Fibroblast of villous mesenchyme (primary cell): ENCODE measurements at regions not wholly inside any gene's neighbourhood (a gene's known extent, or its start where the extent isn't known, plus 50 kb on each side); places are given as distances from the start of the nearest gene placed in this dataset.

Experiments
- DNase-seq: peaks from one replicate; pipeline ENCODE4 v3.0.0-alpha.2; 2010; ENCODE audit warnings: low read depth
- H3K4me3 ChIP-seq: 2 replicates; pipeline ENCODE4 v1.5.1; 2011; ENCODE audit warnings: low read depth, mild to moderate bottlenecking, low read length
- CTCF ChIP-seq: IDR thresholded peaks from 2 replicates; pipeline ENCODE4 v1.5.1; 2012; ENCODE audit warnings: low read depth, mild to moderate bottlenecking, low read length; ENCODE audit not compliant: insufficient read depth

DNA sequence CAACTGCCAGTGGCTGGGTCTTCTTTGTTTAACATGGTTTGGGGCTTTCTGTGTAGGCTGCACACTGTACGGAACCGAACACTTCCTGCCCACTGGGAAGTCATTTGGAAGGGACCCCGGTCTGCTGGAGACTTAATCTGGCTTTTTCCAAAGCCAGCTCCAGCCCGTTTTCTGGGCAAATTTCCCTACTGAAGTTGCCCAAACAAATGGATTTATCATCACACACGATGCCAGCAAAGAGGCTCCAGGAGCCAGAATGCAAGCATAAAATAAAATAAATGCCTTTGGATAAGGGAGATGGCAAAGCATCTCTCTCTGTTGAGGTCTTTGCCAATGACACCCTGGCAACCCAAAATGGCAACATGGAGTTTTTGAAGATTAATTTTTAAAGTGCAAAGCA is 259.9 kb upstream of the IRX3 start:
- H3K4me3 ChIP-seq = no peak overlapping the region
- TF ChIP-seq CTCF = no peak
- no peak for DNase-seq

DNA sequence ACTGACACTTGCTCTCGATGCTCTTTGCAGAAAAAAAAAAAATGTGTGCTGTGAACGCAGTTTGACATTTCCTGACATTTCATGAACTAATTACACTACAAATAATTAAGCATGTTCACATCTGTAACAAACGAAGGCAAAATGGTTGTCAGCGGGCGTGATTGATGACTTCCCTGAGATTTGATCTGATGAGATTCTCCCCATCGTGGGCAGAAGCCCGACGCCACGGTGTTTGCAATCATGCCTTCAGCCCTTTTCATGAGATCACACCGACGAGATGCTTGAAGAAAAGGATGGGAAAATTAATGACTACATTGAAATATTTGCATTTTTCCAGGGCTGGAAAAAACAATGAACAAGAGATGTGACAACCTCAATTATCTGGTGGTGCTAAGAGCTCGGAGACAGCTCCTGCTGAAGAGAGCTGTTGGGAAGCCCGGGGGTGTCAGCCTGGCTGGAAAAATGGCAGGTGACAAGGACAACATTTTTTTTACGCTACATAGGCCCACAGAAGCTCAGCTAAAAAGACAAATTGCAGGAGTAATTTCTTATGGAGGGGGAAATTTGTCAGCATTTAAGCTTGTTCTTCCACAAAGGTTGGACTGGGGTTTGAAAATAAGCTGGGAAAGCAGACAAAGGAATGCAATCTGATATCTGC is 259.4 kb upstream of the IRX3 start:
- DNase-seq = no peak
- no peak overlapping the region for H3K4me3 ChIP-seq
- no peak for TF ChIP-seq CTCF

GRCh38 chr16:54544553-54545180 is 258.1 kb upstream of the IRX3 start:
- no peak for DNase-seq
- TF ChIP-seq CTCF = no peak
- H3K4me3 ChIP-seq = no peak overlapping the region

DNA sequence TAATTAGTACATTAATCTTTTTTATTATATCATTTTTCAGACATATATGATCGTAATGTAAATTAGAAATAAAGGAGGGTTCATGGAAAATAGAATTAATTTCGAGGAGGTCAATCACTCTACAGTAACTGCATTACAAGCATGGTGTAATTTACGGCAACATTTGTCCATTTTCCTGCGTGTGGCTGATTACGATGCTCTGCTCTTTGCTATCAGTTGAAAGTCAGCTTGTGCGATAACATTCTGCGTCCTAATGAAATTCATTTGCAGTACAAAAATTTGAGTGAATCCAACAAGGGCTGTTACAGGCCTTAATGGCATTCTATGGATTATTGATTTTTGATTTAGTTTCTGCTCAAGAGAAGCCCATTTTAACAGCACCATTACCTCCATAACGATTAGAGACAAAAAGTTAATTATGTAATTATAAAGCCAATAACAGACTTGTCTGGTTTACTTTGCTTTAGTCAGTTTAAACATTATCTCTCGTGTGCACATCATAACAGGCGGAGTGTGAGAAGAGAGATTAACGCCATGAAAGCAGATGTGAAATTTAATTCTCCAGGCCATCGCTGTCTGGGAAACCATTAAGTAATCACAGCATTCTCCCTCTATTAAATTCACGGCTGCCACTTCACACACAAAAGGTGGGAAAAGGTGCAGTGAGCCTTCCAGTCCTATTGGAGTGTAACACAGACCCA is 256.4 kb upstream of the IRX3 start:
- TF ChIP-seq CTCF = no peak
- no peak overlapping the region for H3K4me3 ChIP-seq
- no peak for DNase-seq

DNA sequence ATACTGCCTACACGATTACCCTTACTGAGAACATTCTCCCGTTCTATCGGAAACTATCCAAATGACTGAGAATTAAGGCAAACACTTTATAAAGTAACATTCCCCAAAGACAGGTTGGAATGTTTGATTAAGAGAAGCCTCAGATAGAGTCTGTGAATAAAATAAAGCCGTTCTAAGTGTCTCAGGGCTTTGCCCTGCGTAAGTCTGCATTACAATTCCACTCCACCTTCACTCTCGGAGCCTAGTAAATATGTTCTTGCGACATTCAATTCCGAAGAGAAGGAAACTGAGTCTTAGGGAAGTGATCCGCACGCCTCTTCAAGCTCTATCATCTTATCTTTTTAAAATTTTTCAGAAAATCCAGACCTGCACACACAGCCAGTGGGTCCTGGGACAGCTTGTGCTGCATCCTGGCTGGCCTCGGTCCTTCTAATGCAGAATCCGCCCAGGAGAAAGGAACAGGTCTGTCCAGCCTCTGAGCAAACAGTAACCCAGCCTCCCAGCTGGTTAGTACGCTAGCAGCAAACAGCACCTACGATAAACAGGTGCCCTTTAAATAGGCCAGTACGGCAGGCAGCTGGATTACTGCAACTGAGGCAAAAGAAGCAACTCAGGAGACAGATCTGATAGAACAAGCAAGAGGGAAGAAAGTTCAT is 254.1 kb upstream of the IRX3 start:
- no peak for TF ChIP-seq CTCF
- H3K4me3 ChIP-seq = no peak overlapping the region
- no peak for DNase-seq

GRCh38 chr16:54538276-54538675 is 251.7 kb upstream of the IRX3 start:
- no peak for DNase-seq
- H3K4me3 ChIP-seq = no peak overlapping the region
- TF ChIP-seq CTCF = no peak
